ENCODE measurements at regions not wholly inside any gene's neighbourhood (a gene's known extent, or its start where the extent isn't known, plus 50 kb on each side); places are given as distances from the start of the nearest gene placed in this dataset.

- no peak for TF ChIP-seq GATA2 (IDR thresholded peaks at IDR 0.05; ENCODE audit: low read depth, low read length)
- TF ChIP-seq GATA3 (IDR thresholded peaks at IDR 0.05; ENCODE audit: low read depth, low read length) = no peak
Observed at GRCh38 chr13:44266772-44267171, 106.9 kb upstream of the SERP2 start.
